Cerebellar cortex (tissue), 1 donor: ENCODE measurements at regions not wholly inside any gene's neighbourhood (a gene's known extent, or its start where the extent isn't known, plus 50 kb on each side); places are given as distances from the start of the nearest gene placed in this dataset.

Source experiments
- DNase-seq: peaks from one replicate; pipeline ENCODE4 v3.0.0-alpha.2; 2015; ENCODE audit warnings: low spot score

- no peak for DNase-seq
Observed at GRCh38 chr14:55734731-55735130, 154.7 kb downstream of the KTN1 start.

- DNase-seq: no peak
Observed at GRCh38 chr14:55739967-55740648, 160.1 kb downstream of the KTN1 start.

- no peak for DNase-seq
Observed at GRCh38 chr14:55740649-55740989, 160.6 kb downstream of the KTN1 start.

- no peak for DNase-seq
Observed at GRCh38 chr14:55741240-55741639, 161.2 kb downstream of the KTN1 start.

- DNase-seq: no peak
Observed at GRCh38 chr14:55743551-55743950, 163.5 kb downstream of the KTN1 start.

- DNase-seq: no peak
Observed at GRCh38 chr14:55744321-55744720, 164.3 kb downstream of the KTN1 start.

- no peak for DNase-seq
Observed at GRCh38 chr14:55745906-55746305, 165.9 kb downstream of the KTN1 start.

- DNase-seq: no peak
Observed at GRCh38 chr14:55746558-55746957, 166.6 kb downstream of the KTN1 start.

- no peak for DNase-seq
Observed at GRCh38 chr14:55747186-55747585, 167.2 kb downstream of the KTN1 start.

- DNase-seq: no peak
Observed at GRCh38 chr14:55749201-55749812, 169.3 kb downstream of the KTN1 start.

GRCh38 chr14:55749946-55750345 lies 169.9 kb downstream of the KTN1 start:
- DNase-seq: no peak

GRCh38 chr14:55752580-55753390 lies 172.8 kb downstream of the KTN1 start:
- DNase-seq: no peak

GRCh38 chr14:55754471-55754870 lies 174.5 kb downstream of the KTN1 start:
- DNase-seq: no peak

GRCh38 chr14:55754871-55755270 lies 174.9 kb downstream of the KTN1 start:
- no peak for DNase-seq

GRCh38 chr14:55756078-55756477 lies 176.1 kb downstream of the KTN1 start:
- no peak for DNase-seq

- no peak for DNase-seq
Observed at GRCh38 chr14:55756557-55756956, 176.6 kb downstream of the KTN1 start.

- no peak for DNase-seq
Observed at GRCh38 chr14:55758796-55759195, 178.8 kb downstream of the KTN1 start.

GRCh38 chr14:55760789-55761566 lies 181.0 kb downstream of the KTN1 start:
- no peak for DNase-seq

- no peak for DNase-seq
Observed at GRCh38 chr14:55761651-55762050, 181.6 kb downstream of the KTN1 start.

GRCh38 chr14:55762595-55763232 lies 182.7 kb downstream of the KTN1 start:
- DNase-seq: no peak

- no peak for DNase-seq
Observed at GRCh38 chr14:55764784-55765183, 184.8 kb downstream of the KTN1 start.

GRCh38 chr14:55766071-55766470 lies 186.1 kb downstream of the KTN1 start:
- no peak for DNase-seq
